Ovary (tissue), 3 donors: ENCODE measurements at regions not wholly inside any gene's neighbourhood (a gene's known extent, or its start where the extent isn't known, plus 50 kb on each side); places are given as distances from the start of the nearest gene placed in this dataset.

ENCODE experiments used
- CTCF ChIP-seq, 3 donors: fragments of 450-650 bp in 2 of 3; fragments of 200-600 bp in 1 of 3; IDR thresholded peaks; one replicate each; pipeline versions ENCODE4 v1.5.1 to v1.8.0; 2016 to 2022; ENCODE audit warnings: antibody characterized with exemption in 3 of 3, mild to moderate bottlenecking in 1 of 3
- EP300 ChIP-seq: sonication (generic); formaldehyde crosslinking; IDR thresholded peaks from one replicate; pipeline ENCODE4 v1.6.1; 2017; ENCODE audit warnings: antibody characterized with exemption
- POLR2A ChIP-seq: fragments of 450-650 bp; IDR thresholded peaks from one replicate; pipeline ENCODE4 v1.6.1; 2017; ENCODE audit warnings: antibody characterized with exemption, mild to moderate bottlenecking, moderate library complexity
- donor health status: DM: no; HTN: no; CAD: no.

- TF ChIP-seq CTCF (IDR thresholded peaks at IDR 0.05) (no peak), POLR2A (no peak), EP300 (no peak)
Measured at GRCh38 chr5:56396634-56397033, 163.5 kb upstream of the ANKRD55 start.
